OCI-LY7 (cell line): ENCODE measurements at regions not wholly inside any gene's neighbourhood (a gene's known extent, or its start where the extent isn't known, plus 50 kb on each side); places are given as distances from the start of the nearest gene placed in this dataset.

Experiments
- CTCF ChIP-seq: fragments of 200-600 bp; sonication (generic); conservative IDR thresholded peaks from 2 replicates; pipeline ENCODE4 v1.5.1; 2014; ENCODE audit warnings: mild to moderate bottlenecking, antibody characterized with exemption, low read length, moderate library complexity, mixed read lengths
- EZH2phosphoT487 ChIP-seq: fragments of 200-600 bp; sonication (generic); IDR thresholded peaks from 2 replicates; pipeline ENCODE4 v1.6.1; 2018; ENCODE audit warnings: low read depth, borderline replicate concordance, mild to moderate bottlenecking, mixed run types, antibody characterized with exemption, low read length, moderate library complexity, mixed read lengths

- TF ChIP-seq CTCF (no peak), EZH2phosphoT487 (no peak)
Observed at GRCh38 chr6:68108233-68108835, 526.7 kb upstream of the ADGRB3 start.
